DND-41 (cell line): ENCODE measurements at regions not wholly inside any gene's neighbourhood (a gene's known extent, or its start where the extent isn't known, plus 50 kb on each side); places are given as distances from the start of the nearest gene placed in this dataset.

Source experiments
- CTCF ChIP-seq: IDR thresholded peaks from 2 replicates; pipeline ENCODE4 v1.5.1; 2012; ENCODE audit warnings: borderline replicate concordance, low read length, moderate library complexity, mild to moderate bottlenecking; ENCODE audit not compliant: poor library complexity, severe bottlenecking; ENCODE audit errors: extremely low read depth
- EZH2 ChIP-seq: IDR thresholded peaks from 3 replicates; pipeline ENCODE4 v1.6.1; 2012; ENCODE audit warnings: borderline replicate concordance, low read depth, mild to moderate bottlenecking, moderate library complexity, low read length, inconsistent platforms; ENCODE audit not compliant: severe bottlenecking

GRCh38 chr1:234780531-234781162, 170.7 kb upstream of the IRF2BP2 start:
- TF ChIP-seq CTCF: no peak
- TF ChIP-seq EZH2: no peak
